ENCODE measurements at regions not wholly inside any gene's neighbourhood (a gene's known extent, or its start where the extent isn't known, plus 50 kb on each side); places are given as distances from the start of the nearest gene placed in this dataset.

DNA sequence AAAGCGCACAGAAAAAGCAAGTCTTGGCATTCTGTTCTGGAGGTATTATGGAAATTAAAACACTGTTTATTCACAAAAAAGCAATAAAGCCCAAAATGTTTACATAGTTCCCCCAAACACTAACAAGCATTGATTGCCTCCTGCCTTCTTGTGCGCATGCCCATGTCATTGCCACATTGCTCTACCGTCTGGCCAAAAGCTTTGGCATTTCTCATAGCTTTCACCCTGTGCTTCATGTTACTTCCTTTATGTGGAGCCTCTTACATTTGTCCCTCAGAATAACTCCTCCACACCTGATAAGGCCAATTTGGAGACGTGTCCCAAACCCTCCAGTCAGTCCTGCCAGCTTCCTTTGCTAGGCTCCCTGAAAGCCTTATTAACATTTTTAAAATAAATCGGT lies 680.8 kb downstream of the GBE1 start:
- CTCF ChIA-PET = no interaction called here
- no peak for TF ChIP-seq CTCF (IDR thresholded peaks at IDR 0.05)
- TF ChIP-seq SIN3A (IDR thresholded peaks at IDR 0.05; ENCODE audit: borderline replicate concordance, insufficient read depth, low read depth, low read length) = no peak
- TF ChIP-seq POLR2AphosphoS5 (IDR thresholded peaks at IDR 0.05; ENCODE audit: low read depth, low read length) = no peak
- no peak for TF ChIP-seq TCF7L2 (IDR thresholded peaks at IDR 0.05; ENCODE audit: low read depth, low read length)
- no peak for TF ChIP-seq REST (IDR thresholded peaks at IDR 0.05; ENCODE audit: insufficient read depth in 1 of 2, low read depth in 2 of 2, low read length in 1 of 2)
- in situ Hi-C loops (cut with HindIII; ENCODE audit: low pct_unique_long_range_greater_than_20kb, low sequenced_read_pairs) = no loop called here
- no TSS peak for BruUV-seq (replicated peaks)
- Histone ChIP-seq H3K4me1 (ENCODE audit: control insufficient read depth, insufficient read depth, low read length) (no peaks in the 10 kb centered on the region), H3K27me3 (ENCODE audit: control insufficient read depth, insufficient read depth, low read length) (no peaks in the 10 kb centered on the region), H3K4me3 (ENCODE audit: low read depth in 2 of 2, low read length in 2 of 2) (no peak overlapping the region), H3K9me3 (ENCODE audit: control insufficient read depth, insufficient read depth, low read depth, low read length) (no peaks in the 10 kb centered on the region), H3K36me3 (ENCODE audit: control insufficient read depth, insufficient read depth, low read length) (no peaks in the 10 kb centered on the region), H3K27ac (ENCODE audit: low read length) (no peak overlapping the region)
- no peak for DNase-seq (ENCODE audit: low read depth, low spot score)
- intact Hi-C loops (cut with micrococcal nuclease; ENCODE audit: unreplicated experiment) = no loop called here
- POLR2A ChIA-PET = no interaction called here
- ATAC-seq = no peak

DNA sequence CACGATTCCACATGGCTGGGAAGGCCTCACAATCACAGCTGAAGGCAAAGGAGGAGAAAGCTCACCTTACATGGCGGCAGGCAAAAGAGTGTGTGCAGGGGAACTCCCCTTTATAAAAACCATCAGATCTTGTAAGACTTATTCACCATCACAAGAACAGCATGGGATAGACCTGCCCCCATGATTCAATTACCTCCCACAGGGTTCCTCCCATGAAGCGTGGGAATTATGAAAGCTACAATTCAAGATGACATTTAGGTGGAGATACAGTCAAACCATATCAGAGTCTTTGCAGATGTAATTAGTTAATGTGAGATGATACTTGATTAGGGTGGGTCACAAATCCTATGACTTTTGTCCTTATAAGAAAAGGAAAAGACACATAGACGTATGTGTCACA lies 688.9 kb downstream of the GBE1 start:
- in situ Hi-C loops (cut with HindIII; ENCODE audit: low pct_unique_long_range_greater_than_20kb, low sequenced_read_pairs) (no loop called here), intact Hi-C loops (cut with micrococcal nuclease; ENCODE audit: unreplicated experiment) (no loop called here)
- H3K36me3 ChIP-seq (ENCODE audit: control insufficient read depth, insufficient read depth, low read length) = no peaks in the 10 kb centered on the region
- H3K4me1 ChIP-seq (ENCODE audit: control insufficient read depth, insufficient read depth, low read length) = no peaks in the 10 kb centered on the region
- TF ChIP-seq SIN3A (IDR thresholded peaks at IDR 0.05; ENCODE audit: borderline replicate concordance, insufficient read depth, low read depth, low read length) (no peak), POLR2AphosphoS5 (IDR thresholded peaks at IDR 0.05; ENCODE audit: low read depth, low read length) (no peak), CTCF (IDR thresholded peaks at IDR 0.05) (no peak), TCF7L2 (IDR thresholded peaks at IDR 0.05; ENCODE audit: low read depth, low read length) (no peak), REST (IDR thresholded peaks at IDR 0.05; ENCODE audit: insufficient read depth in 1 of 2, low read depth in 2 of 2, low read length in 1 of 2) (no peak)
- H3K27me3 ChIP-seq (ENCODE audit: control insufficient read depth, insufficient read depth, low read length) = no peaks in the 10 kb centered on the region
- no peak overlapping the region for H3K4me3 ChIP-seq (ENCODE audit: low read depth in 2 of 2, low read length in 2 of 2)
- DNase-seq (ENCODE audit: low read depth, low spot score) (no peak), ATAC-seq (no peak)
- ChIA-PET POLR2A (no interaction called here), CTCF (no interaction called here)
- H3K9me3 ChIP-seq (ENCODE audit: control insufficient read depth, insufficient read depth, low read depth, low read length) = no peaks in the 10 kb centered on the region
- no peak overlapping the region for H3K27ac ChIP-seq (ENCODE audit: low read length)
- BruUV-seq (replicated peaks) = no TSS peak

All from Panc1 (cell line).